K562 (cell line): ENCODE measurements at regions not wholly inside any gene's neighbourhood (a gene's known extent, or its start where the extent isn't known, plus 50 kb on each side); places are given as distances from the start of the nearest gene placed in this dataset.

ENCODE experiments used
- CEBPG ChIP-seq, 3 experiments: fragments of 200-800 bp in 1 of 3; sonication (Bioruptor generic) in 1 of 3; sonication (generic) in 1 of 3; formaldehyde crosslinking in 1 of 3; IDR thresholded peaks in 2 of 3; conservative IDR thresholded peaks in 1 of 3; 2 replicates each; pipeline versions ENCODE4 v1.6.1 to v1.8.0; 2016 to 2022; ENCODE audit warnings: missing compliant biosample characterization in 2 of 3, missing genetic modification characterization in 2 of 3, mild to moderate bottlenecking in 1 of 3, missing genetic modification reagents in 1 of 3
- ELF1 ChIP-seq: fragments of 200-800 bp; sonication (Bioruptor generic); IDR thresholded peaks from 2 replicates; pipeline ENCODE4 v1.6.1; 2016; ENCODE audit warnings: missing genetic modification characterization, missing compliant biosample characterization
- FOSL1 ChIP-seq: fragments of 200-800 bp; sonication (Bioruptor generic); conservative IDR thresholded peaks from 2 replicates; pipeline ENCODE4 v1.6.1; 2016; ENCODE audit warnings: missing genetic modification characterization, missing compliant biosample characterization
- HDAC2 ChIP-seq: fragments of 450-650 bp; IDR thresholded peaks from 2 replicates; pipeline ENCODE4 v1.6.1; 2016; ENCODE audit warnings: mild to moderate bottlenecking
- KLF16 ChIP-seq: IDR thresholded peaks from 2 replicates; pipeline ENCODE4 v1.6.1; 2016; ENCODE audit warnings: antibody characterized with exemption
- POLR2A ChIP-seq: fragments of 450-650 bp; conservative IDR thresholded peaks from 2 replicates; pipeline ENCODE4 v1.6.1; 2016
- RAD21 ChIP-seq, 2 experiments: fragments of 250-450 bp in 1 of 2; fragments of 450-650 bp in 1 of 2; sonication (Bioruptor Pico) in 1 of 2; formaldehyde crosslinking in 1 of 2; IDR thresholded peaks in 1 of 2; conservative IDR thresholded peaks in 1 of 2; 2 replicates each; pipeline versions ENCODE4 v1.4.0 to v1.8.0; 2020 to 2022; ENCODE audit warnings: mild to moderate bottlenecking in 2 of 2, moderate library complexity in 1 of 2
- TEAD1 ChIP-seq, 2 experiments: fragments of 450-650 bp in 1 of 2; sonication (generic) in 1 of 2; formaldehyde crosslinking; IDR thresholded peaks; 2 replicates each; pipeline versions ENCODE4 v1.4.0 to v1.8.0; 2020 to 2022; ENCODE audit warnings: mild to moderate bottlenecking in 2 of 2, missing genetic modification reagents in 1 of 2
- TF ChIP-seq, protein P1 (sequence below): IDR thresholded peaks from 2 replicates; pipeline ENCODE4 v1.6.1; 2011; ENCODE audit not compliant: insufficient read length; ENCODE audit errors: extremely low read depth
- TF ChIP-seq, protein P2 (sequence below): IDR thresholded peaks from 2 replicates; pipeline ENCODE4 v1.6.1; 2014; ENCODE audit warnings: antibody characterized with exemption
- TF ChIP-seq, protein P3 (sequence below), 3 experiments: IDR thresholded peaks in 2 of 3; conservative IDR thresholded peaks in 1 of 3; 2 replicates each; pipeline ENCODE4 v1.5.1; 2011 to 2012; ENCODE audit warnings: low read length in 3 of 3, mild to moderate bottlenecking in 3 of 3, control low read depth in 2 of 3, improper control_type of control experiment in 1 of 3, inconsistent platforms in 1 of 3, low read depth in 1 of 3, mixed read lengths in 1 of 3, moderate library complexity in 1 of 3; ENCODE audit not compliant: insufficient read depth in 2 of 3
- TF ChIP-seq, protein P4 (sequence below): fragments of 200-800 bp; sonication (Bioruptor generic); IDR thresholded peaks from 2 replicates; pipeline ENCODE4 v1.6.1; 2016; ENCODE audit warnings: missing genetic modification characterization, missing compliant biosample characterization
- TF ChIP-seq, protein P5 (sequence below): fragments of 250-450 bp; sonication (Bioruptor Pico); IDR thresholded peaks from 2 replicates; pipeline ENCODE4 v1.8.0; 2021; ENCODE audit warnings: moderate library complexity, mild to moderate bottlenecking, inconsistent platforms

DNA sequence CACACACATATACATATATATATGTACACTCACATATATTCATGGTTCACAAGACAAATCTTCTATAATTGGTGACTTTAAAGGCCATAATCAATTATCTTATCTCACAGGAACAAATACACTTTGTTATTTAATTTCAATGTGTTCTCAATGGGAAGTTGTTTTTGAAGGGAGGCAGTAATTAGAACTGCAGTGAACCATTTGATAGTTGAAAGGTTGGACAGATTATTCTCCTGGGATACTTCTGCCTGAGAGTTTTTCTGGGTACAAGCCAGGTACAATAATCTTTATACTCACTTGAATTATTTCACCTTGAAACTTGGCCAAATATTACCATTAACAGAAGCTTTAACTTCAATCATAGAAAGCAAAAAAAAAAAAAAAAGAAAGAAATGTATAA is 546.6 kb upstream of the LRRTM4 start:
- TF ChIP-seq, protein P1, sequence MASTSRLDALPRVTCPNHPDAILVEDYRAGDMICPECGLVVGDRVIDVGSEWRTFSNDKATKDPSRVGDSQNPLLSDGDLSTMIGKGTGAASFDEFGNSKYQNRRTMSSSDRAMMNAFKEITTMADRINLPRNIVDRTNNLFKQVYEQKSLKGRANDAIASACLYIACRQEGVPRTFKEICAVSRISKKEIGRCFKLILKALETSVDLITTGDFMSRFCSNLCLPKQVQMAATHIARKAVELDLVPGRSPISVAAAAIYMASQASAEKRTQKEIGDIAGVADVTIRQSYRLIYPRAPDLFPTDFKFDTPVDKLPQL = no peak
- TF ChIP-seq, protein P2, sequence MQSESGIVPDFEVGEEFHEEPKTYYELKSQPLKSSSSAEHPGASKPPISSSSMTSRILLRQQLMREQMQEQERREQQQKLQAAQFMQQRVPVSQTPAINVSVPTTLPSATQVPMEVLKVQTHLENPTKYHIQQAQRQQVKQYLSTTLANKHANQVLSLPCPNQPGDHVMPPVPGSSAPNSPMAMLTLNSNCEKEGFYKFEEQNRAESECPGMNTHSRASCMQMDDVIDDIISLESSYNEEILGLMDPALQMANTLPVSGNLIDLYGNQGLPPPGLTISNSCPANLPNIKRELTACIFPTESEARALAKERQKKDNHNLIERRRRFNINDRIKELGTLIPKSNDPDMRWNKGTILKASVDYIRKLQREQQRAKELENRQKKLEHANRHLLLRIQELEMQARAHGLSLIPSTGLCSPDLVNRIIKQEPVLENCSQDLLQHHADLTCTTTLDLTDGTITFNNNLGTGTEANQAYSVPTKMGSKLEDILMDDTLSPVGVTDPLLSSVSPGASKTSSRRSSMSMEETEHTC = no peak
- TF ChIP-seq, protein P3, sequence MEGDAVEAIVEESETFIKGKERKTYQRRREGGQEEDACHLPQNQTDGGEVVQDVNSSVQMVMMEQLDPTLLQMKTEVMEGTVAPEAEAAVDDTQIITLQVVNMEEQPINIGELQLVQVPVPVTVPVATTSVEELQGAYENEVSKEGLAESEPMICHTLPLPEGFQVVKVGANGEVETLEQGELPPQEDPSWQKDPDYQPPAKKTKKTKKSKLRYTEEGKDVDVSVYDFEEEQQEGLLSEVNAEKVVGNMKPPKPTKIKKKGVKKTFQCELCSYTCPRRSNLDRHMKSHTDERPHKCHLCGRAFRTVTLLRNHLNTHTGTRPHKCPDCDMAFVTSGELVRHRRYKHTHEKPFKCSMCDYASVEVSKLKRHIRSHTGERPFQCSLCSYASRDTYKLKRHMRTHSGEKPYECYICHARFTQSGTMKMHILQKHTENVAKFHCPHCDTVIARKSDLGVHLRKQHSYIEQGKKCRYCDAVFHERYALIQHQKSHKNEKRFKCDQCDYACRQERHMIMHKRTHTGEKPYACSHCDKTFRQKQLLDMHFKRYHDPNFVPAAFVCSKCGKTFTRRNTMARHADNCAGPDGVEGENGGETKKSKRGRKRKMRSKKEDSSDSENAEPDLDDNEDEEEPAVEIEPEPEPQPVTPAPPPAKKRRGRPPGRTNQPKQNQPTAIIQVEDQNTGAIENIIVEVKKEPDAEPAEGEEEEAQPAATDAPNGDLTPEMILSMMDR (IDR thresholded peaks at IDR 0.05 in 2 of 3, conservative IDR thresholded peaks at IDR 0.05 in 1 of 3; ENCODE audit: insufficient read depth in 2 of 3, low read depth in 1 of 3, low read length in 3 of 3) = no peak
- TF ChIP-seq ELF1 (no peak), POLR2A (no peak), KLF16 (no peak), RAD21 (CRISPR knock-in tag; conservative IDR thresholded peaks at IDR 0.05 in 1 of 2, IDR thresholded peaks at IDR 0.05 in 1 of 2) (no peak), FOSL1 (tag) (no peak), CEBPG (CRISPR knock-in tag; IDR thresholded peaks at IDR 0.05) (no peak), CEBPG (tag; conservative IDR thresholded peaks at IDR 0.05 in 1 of 2, IDR thresholded peaks at IDR 0.05 in 1 of 2) (no peak), HDAC2 (no peak), TEAD1 (CRISPR knock-in tag; IDR thresholded peaks at IDR 0.05) (no peak)
- TF ChIP-seq, protein P4, sequence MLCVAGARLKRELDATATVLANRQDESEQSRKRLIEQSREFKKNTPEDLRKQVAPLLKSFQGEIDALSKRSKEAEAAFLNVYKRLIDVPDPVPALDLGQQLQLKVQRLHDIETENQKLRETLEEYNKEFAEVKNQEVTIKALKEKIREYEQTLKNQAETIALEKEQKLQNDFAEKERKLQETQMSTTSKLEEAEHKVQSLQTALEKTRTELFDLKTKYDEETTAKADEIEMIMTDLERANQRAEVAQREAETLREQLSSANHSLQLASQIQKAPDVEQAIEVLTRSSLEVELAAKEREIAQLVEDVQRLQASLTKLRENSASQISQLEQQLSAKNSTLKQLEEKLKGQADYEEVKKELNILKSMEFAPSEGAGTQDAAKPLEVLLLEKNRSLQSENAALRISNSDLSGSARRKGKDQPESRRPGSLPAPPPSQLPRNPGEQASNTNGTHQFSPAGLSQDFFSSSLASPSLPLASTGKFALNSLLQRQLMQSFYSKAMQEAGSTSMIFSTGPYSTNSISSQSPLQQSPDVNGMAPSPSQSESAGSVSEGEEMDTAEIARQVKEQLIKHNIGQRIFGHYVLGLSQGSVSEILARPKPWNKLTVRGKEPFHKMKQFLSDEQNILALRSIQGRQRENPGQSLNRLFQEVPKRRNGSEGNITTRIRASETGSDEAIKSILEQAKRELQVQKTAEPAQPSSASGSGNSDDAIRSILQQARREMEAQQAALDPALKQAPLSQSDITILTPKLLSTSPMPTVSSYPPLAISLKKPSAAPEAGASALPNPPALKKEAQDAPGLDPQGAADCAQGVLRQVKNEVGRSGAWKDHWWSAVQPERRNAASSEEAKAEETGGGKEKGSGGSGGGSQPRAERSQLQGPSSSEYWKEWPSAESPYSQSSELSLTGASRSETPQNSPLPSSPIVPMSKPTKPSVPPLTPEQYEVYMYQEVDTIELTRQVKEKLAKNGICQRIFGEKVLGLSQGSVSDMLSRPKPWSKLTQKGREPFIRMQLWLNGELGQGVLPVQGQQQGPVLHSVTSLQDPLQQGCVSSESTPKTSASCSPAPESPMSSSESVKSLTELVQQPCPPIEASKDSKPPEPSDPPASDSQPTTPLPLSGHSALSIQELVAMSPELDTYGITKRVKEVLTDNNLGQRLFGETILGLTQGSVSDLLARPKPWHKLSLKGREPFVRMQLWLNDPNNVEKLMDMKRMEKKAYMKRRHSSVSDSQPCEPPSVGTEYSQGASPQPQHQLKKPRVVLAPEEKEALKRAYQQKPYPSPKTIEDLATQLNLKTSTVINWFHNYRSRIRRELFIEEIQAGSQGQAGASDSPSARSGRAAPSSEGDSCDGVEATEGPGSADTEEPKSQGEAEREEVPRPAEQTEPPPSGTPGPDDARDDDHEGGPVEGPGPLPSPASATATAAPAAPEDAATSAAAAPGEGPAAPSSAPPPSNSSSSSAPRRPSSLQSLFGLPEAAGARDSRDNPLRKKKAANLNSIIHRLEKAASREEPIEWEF (CRISPR knock-in tag) = no peak
- TF ChIP-seq, protein P5, sequence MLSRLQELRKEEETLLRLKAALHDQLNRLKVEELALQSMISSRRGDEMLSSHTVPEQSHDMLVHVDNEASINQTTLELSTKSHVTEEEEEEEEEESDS (CRISPR knock-in tag) = no peak
